ENCODE measurements at regions not wholly inside any gene's neighbourhood (a gene's known extent, or its start where the extent isn't known, plus 50 kb on each side); places are given as distances from the start of the nearest gene placed in this dataset.

- no peak for DNase-seq (ENCODE audit: low read depth)
Observed at GRCh38 chr2:16081316-16082200, 141.2 kb downstream of the MYCN start.

DNA sequence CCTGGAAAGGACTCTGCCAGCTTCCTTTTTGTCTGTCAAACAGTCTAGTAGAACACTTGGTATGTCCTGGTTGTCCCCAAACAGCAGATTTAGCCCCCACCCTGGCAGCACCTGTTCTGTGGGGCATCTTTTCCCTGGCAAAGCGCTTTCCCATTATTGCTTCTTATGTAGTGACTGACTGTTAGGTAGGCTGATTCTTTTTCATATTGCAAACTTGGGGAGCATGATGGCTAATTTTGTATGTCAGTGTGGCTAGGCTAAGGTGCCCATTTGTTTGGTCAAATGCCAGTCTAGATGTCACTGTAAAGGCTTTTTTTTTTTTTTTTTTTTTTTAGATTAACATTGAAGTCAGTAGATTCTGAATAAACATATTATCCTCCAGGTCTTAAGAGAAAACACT is 140.2 kb downstream of the MYCN start:
- DNase-seq (ENCODE audit: low read depth), result no peak

DNA sequence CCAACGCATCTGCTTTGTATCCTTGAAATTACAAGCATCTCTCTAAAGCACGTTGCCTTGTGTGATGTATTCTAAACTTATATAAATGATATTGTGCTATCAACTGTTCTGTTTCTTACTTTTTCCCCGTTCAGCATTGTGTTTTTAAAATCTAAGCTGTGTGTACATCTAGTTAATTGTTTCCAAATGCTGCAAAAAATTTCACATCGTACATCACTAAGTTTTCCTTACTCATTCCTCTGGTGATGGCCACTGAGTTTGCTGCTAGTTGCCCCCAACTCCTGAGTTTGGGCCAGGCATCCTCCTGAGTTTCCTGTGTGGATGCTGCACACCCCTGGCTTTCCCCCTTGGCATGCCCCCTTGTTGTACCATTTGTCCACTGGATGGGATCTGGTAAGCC is 139.7 kb downstream of the MYCN start:
- DNase-seq (ENCODE audit: low read depth), result no peak

GRCh38 chr2:16079637-16080036 is 139.3 kb downstream of the MYCN start:
- DNase-seq (ENCODE audit: low read depth), result no peak

- no peak for DNase-seq (ENCODE audit: low read depth)
Observed at GRCh38 chr2:16077601-16078000, 137.3 kb downstream of the MYCN start.

GRCh38 chr2:16076911-16077310 is 136.6 kb downstream of the MYCN start:
- DNase-seq (ENCODE audit: low read depth), result no peak

GRCh38 chr2:16075045-16076012 is 135.0 kb downstream of the MYCN start:
- no peak for DNase-seq (ENCODE audit: low read depth)

DNA sequence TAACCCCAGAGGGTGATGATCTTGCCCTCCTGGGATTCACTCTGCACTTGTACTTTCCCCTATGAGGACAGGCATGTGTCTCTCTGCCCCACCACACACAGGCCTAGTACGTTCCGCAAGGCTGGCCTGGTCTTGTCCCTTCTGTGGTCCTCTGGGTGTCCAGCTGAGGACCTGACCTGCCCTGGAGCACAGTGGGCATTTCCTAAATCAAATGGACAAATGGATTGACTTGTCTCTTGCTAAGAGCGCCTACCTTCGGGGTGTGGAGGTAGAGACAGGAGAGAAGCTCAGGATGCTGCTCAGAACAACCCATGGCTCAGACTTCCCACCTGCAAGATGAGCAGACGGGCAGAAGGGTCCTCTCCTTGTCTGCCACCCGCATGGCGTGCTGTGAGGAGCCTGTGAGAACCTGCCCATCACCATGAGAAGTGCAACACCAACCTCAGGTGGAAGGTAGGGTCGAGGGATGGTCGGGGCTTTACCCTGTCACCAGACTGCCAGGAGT is 133.6 kb downstream of the MYCN start:
- DNase-seq (ENCODE audit: low read depth), result no peak

- no peak for DNase-seq (ENCODE audit: low read depth)
Observed at GRCh38 chr2:16073471-16073870, 133.1 kb downstream of the MYCN start.

DNA sequence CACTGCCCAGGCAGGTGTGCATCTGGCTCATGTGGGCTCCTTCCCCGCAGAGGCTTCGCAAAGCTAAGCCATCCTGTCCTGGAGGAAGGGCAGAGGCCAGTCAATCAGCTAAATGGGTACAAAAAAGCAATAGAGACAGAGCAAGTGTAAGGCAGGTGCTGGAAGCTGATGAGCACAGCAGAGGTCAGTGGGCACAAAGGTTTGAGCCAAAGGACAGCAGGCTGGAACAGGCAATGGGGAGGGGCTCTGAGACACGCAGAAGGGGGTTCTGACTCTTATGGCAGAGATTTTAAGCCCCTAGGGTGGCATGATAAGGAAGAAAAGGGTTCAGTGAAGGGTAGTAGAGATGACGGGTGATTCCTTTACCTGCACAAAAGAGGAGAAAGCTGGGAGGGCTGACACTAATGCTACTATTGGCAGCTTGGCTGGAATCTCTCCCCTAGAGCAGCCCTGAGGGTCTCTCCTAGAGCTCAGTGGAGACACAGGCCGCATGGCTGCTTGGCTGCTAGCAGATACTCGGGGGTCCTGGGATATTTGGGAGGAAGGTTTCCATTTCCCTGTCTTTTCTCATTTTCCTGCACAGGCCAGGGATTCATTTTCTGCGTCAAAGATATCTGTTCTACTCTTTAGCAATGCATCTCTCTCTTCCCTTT is 132.4 kb downstream of the MYCN start:
- no peak for DNase-seq (ENCODE audit: low read depth)

- DNase-seq (ENCODE audit: low read depth), result no peak
Observed at GRCh38 chr2:16071865-16072637, 131.7 kb downstream of the MYCN start.

GRCh38 chr2:16071039-16071864 is 130.9 kb downstream of the MYCN start:
- DNase-seq (ENCODE audit: low read depth), result no peak

DNA sequence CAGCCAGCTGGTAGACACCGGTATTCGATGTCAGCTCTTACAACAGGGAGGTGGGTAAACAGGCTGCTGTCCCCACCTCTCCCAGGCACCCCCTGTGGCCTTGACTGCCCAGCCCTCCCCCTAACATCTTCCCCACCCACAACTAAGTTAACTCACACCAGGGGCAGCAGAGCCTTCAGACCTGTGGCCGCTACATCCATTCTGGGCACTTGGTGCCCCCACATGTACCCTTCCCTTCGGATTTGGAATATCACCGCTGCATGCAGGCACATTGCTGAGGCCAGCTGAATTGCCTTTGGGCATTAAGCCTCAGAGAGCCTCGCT is 130.3 kb downstream of the MYCN start:
- DNase-seq (ENCODE audit: low read depth), result no peak

DNA sequence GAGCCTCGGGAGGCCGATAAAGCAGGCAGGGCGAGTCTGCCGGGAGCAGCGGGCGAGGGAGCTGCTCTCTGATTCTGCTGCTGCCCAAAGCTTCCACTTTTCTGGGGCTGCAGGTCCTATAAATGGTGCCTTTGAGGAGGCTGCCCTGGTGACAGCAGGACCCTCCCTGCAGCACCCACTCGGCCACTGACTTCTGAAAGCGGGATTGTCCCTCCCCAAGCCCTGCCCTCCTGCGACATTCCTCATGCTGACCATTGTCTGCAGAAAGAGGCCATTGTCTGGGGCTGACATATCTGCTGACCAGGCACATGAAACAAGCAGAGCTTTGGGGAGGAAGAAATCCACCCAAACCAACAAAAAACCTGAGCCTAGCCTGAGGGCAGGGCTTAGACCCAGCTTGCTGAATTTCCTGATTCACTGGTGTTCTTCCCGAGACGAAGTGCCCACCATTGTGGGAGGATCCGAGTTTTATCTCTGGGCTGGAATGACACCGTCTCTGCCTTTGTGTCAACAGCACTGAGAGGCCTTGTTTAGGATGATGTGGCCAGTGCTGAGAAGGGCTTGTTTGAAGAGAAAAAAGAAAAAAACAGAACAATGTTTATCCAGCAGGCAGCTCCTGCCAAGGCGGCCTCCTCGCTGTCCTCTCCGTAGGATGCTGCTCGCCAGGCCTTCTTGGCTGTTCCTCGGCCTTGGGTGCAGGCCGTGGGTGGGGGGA is 129.7 kb downstream of the MYCN start:
- DNase-seq (ENCODE audit: low read depth), result no peak

- no peak for DNase-seq (ENCODE audit: low read depth)
Observed at GRCh38 chr2:16069663-16069932, 129.2 kb downstream of the MYCN start.

- DNase-seq (ENCODE audit: low read depth), result no peak
Observed at GRCh38 chr2:16068552-16068940, 128.2 kb downstream of the MYCN start.

DNA sequence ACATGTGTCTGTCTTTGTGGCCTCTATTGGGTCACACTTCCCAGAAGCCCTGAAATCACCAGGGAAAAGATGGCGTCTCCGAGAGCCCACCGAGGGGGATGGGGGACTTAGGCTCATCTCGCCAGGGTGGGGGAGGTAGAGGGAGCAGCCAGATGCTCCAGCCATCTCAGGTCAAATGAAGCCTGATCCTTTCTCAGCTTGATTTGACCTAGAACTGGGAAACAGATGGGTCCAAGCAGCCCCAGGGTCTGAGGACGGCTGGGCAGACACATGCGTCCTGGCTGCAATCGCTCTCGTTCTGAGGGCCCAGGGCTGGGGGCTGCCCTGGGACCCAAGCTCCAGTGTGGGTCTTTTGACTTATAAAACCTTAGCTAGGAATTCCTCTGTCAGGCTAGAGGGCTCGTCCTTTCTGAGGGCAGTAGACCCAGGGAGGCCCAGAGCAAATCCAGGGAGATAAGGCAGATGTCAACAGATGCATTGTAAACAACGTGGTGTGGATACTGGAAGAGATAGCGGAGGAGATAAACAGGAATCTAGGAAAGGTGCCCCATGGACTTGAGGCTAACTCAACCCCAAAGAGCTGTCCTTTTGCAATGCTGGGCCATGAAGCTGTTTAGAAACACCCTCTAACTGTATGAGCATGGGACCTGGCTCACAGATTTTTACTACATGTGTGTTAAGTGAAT is 127.7 kb downstream of the MYCN start:
- no peak for DNase-seq (ENCODE audit: low read depth)

DNA sequence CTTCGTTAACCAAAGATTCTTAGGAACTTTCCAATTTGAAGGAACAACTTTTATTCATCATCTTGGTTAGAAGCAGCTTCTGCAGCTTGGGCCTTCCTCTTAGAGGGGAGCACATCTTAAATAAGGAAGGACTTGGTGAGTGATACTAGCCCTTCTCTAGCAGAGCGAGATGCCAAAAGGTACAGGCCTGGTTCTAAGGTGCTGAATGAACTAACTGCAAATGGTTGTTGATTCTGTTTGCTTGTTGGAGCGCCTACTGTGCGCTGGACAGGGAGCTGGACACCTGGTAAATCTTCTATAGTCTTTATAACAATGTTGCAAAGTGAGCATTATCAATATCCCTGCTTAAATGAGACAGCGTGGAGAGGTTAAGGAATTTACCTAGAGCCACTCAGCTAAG is 127.1 kb downstream of the MYCN start:
- DNase-seq (ENCODE audit: low read depth), result no peak

DNA sequence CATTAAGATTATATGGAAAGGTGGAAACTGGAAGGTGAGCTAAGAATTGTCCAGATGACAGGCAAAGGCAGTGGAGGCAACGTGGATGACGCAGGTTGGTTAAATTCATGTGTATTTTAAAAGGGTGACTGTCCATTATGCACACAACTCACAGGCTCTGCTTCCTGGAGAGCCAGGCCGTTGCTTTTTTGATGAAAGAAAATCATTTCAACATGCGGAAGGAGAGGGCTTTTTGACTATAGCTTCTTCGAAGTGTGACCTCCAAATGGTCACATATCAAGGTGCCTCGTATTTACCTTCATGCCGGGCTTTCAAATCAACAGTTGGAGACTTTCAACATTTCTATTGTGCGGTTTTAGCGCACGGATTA is 126.7 kb downstream of the MYCN start:
- no peak for DNase-seq (ENCODE audit: low read depth)

Data from amniotic epithelial cell (primary cell).